CD14-positive monocyte (primary cell): ENCODE measurements at regions not wholly inside any gene's neighbourhood (a gene's known extent, or its start where the extent isn't known, plus 50 kb on each side); places are given as distances from the start of the nearest gene placed in this dataset.
"Not testable (repeated sequence)": the region's sequence is repeated elsewhere in the genome, so short reads cannot be mapped to it uniquely, and the experiment has no call there.

Experiments used
- DNase-seq, 3 donors: peaks; one replicate each; pipeline ENCODE4 v3.0.0-alpha.2; 2011 to 2022
- H2AFZ ChIP-seq: 2 replicates; pipeline ENCODE4 v1.6.0; 2012; ENCODE audit warnings: mild to moderate bottlenecking, low read depth, low read length, inconsistent platforms; ENCODE audit not compliant: insufficient read depth, poor library complexity, severe bottlenecking
- H3K27ac ChIP-seq, 2 donors: 1 replicate in 1 of 2; 2 replicates in 1 of 2; pipeline ENCODE4 v1.5.1; 2012 to 2013; ENCODE audit warnings: low read length in 2 of 2, control low read depth in 1 of 2, inconsistent platforms in 1 of 2, low read depth in 1 of 2, mild to moderate bottlenecking in 1 of 2
- H3K27me3 ChIP-seq, 2 donors: one replicate each; pipeline versions ENCODE4 v1.6.0 to v1.6.1; 2011 to 2013; ENCODE audit warnings: low read length in 2 of 2; ENCODE audit not compliant: control insufficient read depth in 2 of 2, insufficient read depth in 2 of 2
- H3K36me3 ChIP-seq, 2 donors: replicated peaks in 1 of 2; 1 replicate in 1 of 2; 2 replicates in 1 of 2; pipeline versions ENCODE4 v1.5.1 to v1.6.1; 2012 to 2013; ENCODE audit warnings: low read length in 2 of 2, control low read depth in 1 of 2, inconsistent platforms in 1 of 2, mild to moderate bottlenecking in 1 of 2; ENCODE audit not compliant: insufficient read depth in 2 of 2, control insufficient read depth in 1 of 2
- H3K4me1 ChIP-seq, 2 donors: 1 replicate in 1 of 2; 2 replicates in 1 of 2; pipeline versions ENCODE4 v1.5.1 to v1.6.1; 2012 to 2013; ENCODE audit warnings: low read length in 2 of 2, control low read depth in 1 of 2, inconsistent platforms in 1 of 2, mild to moderate bottlenecking in 1 of 2, moderate library complexity in 1 of 2; ENCODE audit not compliant: insufficient read depth in 2 of 2, control insufficient read depth in 1 of 2
- H3K4me2 ChIP-seq: replicated peaks from 2 replicates; pipeline ENCODE3; 2012; ENCODE audit warnings: low read length, moderate library complexity, mild to moderate bottlenecking; ENCODE audit not compliant: poor library complexity, severe bottlenecking; ENCODE audit errors: extremely low read depth
- H3K4me3 ChIP-seq, 3 experiments: fragments of 200-600 bp in 1 of 3; sonication (generic) in 1 of 3; replicated peaks in 1 of 3; 1 replicate in 2 of 3; 2 replicates in 1 of 3; pipeline ENCODE4 v1.5.1; 2011 to 2013; ENCODE audit warnings: low read length in 3 of 3, mild to moderate bottlenecking in 3 of 3, control low read depth in 2 of 3, low read depth in 2 of 3, inconsistent platforms in 1 of 3, moderate library complexity in 1 of 3
- H3K79me2 ChIP-seq: 2 replicates; pipeline ENCODE4 v1.6.0; 2012; ENCODE audit warnings: mild to moderate bottlenecking, control low read depth, inconsistent platforms, low read length, moderate library complexity; ENCODE audit not compliant: insufficient read depth
- H3K9ac ChIP-seq: 2 replicates; pipeline ENCODE4 v1.6.0; 2017; ENCODE audit warnings: low read length, mild to moderate bottlenecking; ENCODE audit not compliant: insufficient read depth, poor library complexity, severe bottlenecking
- H3K9me3 ChIP-seq, 2 donors: replicated peaks in 1 of 2; 1 replicate in 1 of 2; 2 replicates in 1 of 2; pipeline versions ENCODE4 v1.5.1 to v1.6.1; 2012 to 2013; ENCODE audit warnings: low read length in 2 of 2, control low read depth in 1 of 2; ENCODE audit not compliant: control insufficient read depth in 1 of 2, insufficient read depth in 1 of 2
- H4K20me1 ChIP-seq: 2 replicates; pipeline ENCODE4 v1.6.0; 2012; ENCODE audit warnings: mild to moderate bottlenecking, low read length, control low read depth, moderate library complexity; ENCODE audit not compliant: insufficient read depth
- H3K27ac Mint-ChIP-seq, 7 donors: one replicate each; pipeline ENCODE4 v1.8.0; 2020; ENCODE audit warnings: mild to moderate bottlenecking in 7 of 7, mixed read lengths in 7 of 7, moderate library complexity in 6 of 7, inconsistent platforms in 2 of 7
- H3K27me3 Mint-ChIP-seq, 3 donors: one replicate each; pipeline ENCODE4 v1.8.0; 2021 to 2022; ENCODE audit warnings: low read depth in 3 of 3, mild to moderate bottlenecking in 3 of 3, mixed read lengths in 3 of 3, moderate library complexity in 3 of 3, inconsistent platforms in 1 of 3
- H3K36me3 Mint-ChIP-seq, 2 donors: one replicate each; pipeline ENCODE4 v1.8.0; 2020; ENCODE audit warnings: mixed read lengths in 2 of 2, inconsistent platforms in 1 of 2, mild to moderate bottlenecking in 1 of 2
- H3K4me1 Mint-ChIP-seq: one replicate; pipeline ENCODE4 v1.8.0; 2020; ENCODE audit warnings: mild to moderate bottlenecking, mixed read lengths
- H3K4me3 Mint-ChIP-seq, 2 donors: one replicate each; pipeline ENCODE4 v1.8.0; 2020; ENCODE audit warnings: mild to moderate bottlenecking in 2 of 2, mixed read lengths in 2 of 2, moderate library complexity in 1 of 2
- H3K9me3 Mint-ChIP-seq, 7 donors: one replicate each; pipeline ENCODE4 v1.8.0; 2020 to 2022; ENCODE audit warnings: mixed read lengths in 7 of 7, mild to moderate bottlenecking in 6 of 7, moderate library complexity in 6 of 7, inconsistent platforms in 2 of 7
- CTCF ChIP-seq: fragments of 200-600 bp; IDR thresholded peaks from one replicate; pipeline ENCODE4 v1.8.0; 2022; ENCODE audit warnings: antibody characterized with exemption, mild to moderate bottlenecking
- WGBS: methylation state at CpG from one replicate; pipeline ENCODE4 v1.1.5; 2013; ENCODE audit warnings: missing lambda C conversion rate; ENCODE audit not compliant: insufficient coverage; 5-methylcytosine and 5-hydroxymethylcytosine counted together
- intact Hi-C, 2 donors: fragments of 100-400 bp; cut with micrococcal nuclease; formaldehyde crosslinking; loops; one replicate each; pipeline versions ENCODE4 v1.15.0 to v1.15.1; 2023

- Histone ChIP-seq H2AFZ (no peak overlapping the region), H3K4me2 (no peak overlapping the region), H3K9ac (no peak overlapping the region), H3K79me2 (no peaks in the 10 kb centered on the region), H3K4me1 (no peaks in the 10 kb centered on the region), H3K36me3 (no peaks in the 10 kb centered on the region), H4K20me1 (no peaks in the 10 kb centered on the region), H3K4me3 (no peak overlapping the region), H3K27ac (no peak overlapping the region), H3K9me3 (peaks cover 0 to 3% of the 10 kb centered on the region in 2 donors), H3K27me3 (no peaks in the 10 kb centered on the region)
- peaks cover 0 to 7% (median 2%) of the 10 kb centered on the region in 7 donors for H3K9me3 Mint-ChIP-seq
- no peaks in the 10 kb centered on the region for H3K4me1 Mint-ChIP-seq
- peak; percentile 16 to 51 (median 38) for DNase-seq
- no peak overlapping the region for H3K4me3 Mint-ChIP-seq
- H3K27ac Mint-ChIP-seq, result no peak overlapping the region
- TF ChIP-seq CTCF, result peak; percentile 41
- H3K36me3 Mint-ChIP-seq, result no peaks in the 10 kb centered on the region
- H3K27me3 Mint-ChIP-seq, result peaks cover 0 to 8% (median 5%) of the 10 kb centered on the region in 3 donors
- WGBS, result no CpG with 5 or more reads among the region's 3 CpGs
- intact Hi-C loops, result no loop called here
Measured at GRCh38 chrX:155819966-155820491, 61.1 kb upstream of the VAMP7 start.

- Histone ChIP-seq H2AFZ (no peak overlapping the region), H3K4me2 (no peak overlapping the region), H3K9me3 (peaks cover 0 to 3% of the 10 kb centered on the region in 2 donors), H4K20me1 (no peaks in the 10 kb centered on the region), H3K27me3 (no peaks in the 10 kb centered on the region), H3K27ac (no peak overlapping the region), H3K9ac (no peak overlapping the region), H3K4me1 (no peaks in the 10 kb centered on the region), H3K79me2 (no peaks in the 10 kb centered on the region), H3K36me3 (no peaks in the 10 kb centered on the region), H3K4me3 (no peak overlapping the region)
- Mint-ChIP-seq H3K27me3 (peaks cover 0 to 8% (median 5%) of the 10 kb centered on the region in 3 donors), H3K4me3 (no peak overlapping the region), H3K27ac (no peak overlapping the region), H3K4me1 (no peaks in the 10 kb centered on the region), H3K36me3 (no peaks in the 10 kb centered on the region), H3K9me3 (peaks cover 0 to 4% (median 2%) of the 10 kb centered on the region in 7 donors)
- DNase-seq, result no peak
- intact Hi-C loops, result no loop called here
- TF ChIP-seq CTCF, result no peak
Measured at GRCh38 chrX:155819525-155819924, 61.6 kb upstream of the VAMP7 start.

DNA sequence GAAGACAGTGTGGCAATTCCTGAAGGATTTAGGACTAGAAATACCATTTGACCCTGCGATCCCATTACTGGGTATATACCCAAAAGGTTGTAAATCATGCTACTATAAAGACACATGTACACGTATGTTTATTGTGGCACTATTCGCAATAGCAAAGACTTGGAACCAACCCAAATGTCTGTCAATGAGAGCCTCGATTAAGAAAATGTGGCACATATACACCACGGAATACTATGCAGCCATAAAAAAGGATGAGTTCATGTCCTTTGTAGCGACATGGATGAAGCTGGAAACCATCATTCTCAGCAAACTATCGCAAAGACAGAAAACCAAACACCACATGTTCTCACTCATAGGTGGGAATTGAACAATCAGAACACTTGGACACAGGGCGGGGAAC, 66.8 kb upstream of the VAMP7 start:
- H3K4me1 Mint-ChIP-seq, H3K27ac Mint-ChIP-seq, H3K79me2 ChIP-seq, H3K36me3 ChIP-seq, H3K27me3 Mint-ChIP-seq, H3K4me3 Mint-ChIP-seq, H3K27me3 ChIP-seq, H3K4me1 ChIP-seq, H3K36me3 Mint-ChIP-seq, DNase-seq, H3K9ac ChIP-seq, intact Hi-C loops, H2AFZ ChIP-seq, H3K9me3 ChIP-seq, H3K4me3 ChIP-seq, H3K4me2 ChIP-seq, H3K27ac ChIP-seq, H4K20me1 ChIP-seq: not testable (repeated sequence)
- H3K9me3 Mint-ChIP-seq, result peaks cover 0 to 13% (median 7%) of the 10 kb centered on the region in 7 donors
- no CpG with 5 or more reads among the region's 8 CpGs for WGBS
